ENCODE measurements at regions not wholly inside any gene's neighbourhood (a gene's known extent, or its start where the extent isn't known, plus 50 kb on each side); places are given as distances from the start of the nearest gene placed in this dataset.

DNA sequence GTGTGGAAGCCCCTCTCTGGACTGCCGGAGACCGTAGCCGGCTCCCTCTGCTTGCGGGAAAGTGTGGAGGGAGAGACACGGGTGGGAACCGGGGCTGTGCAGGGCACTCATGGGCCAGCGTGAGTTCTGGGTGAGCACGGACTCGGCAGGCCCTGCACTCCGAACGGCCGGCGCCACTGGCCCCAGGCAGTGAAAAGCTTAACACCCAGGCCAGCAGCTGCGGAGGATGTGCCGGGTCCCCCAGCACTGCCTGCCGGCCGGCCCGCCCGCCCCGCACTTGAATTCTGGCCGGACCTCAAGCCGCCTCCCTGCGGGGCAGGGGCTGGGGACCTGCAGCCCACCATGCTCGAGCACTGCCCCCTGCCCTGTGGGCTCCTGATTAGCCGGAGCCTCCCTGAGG is 147.0 kb downstream of the FGF9 start:
- DNase-seq (ENCODE audit: low spot score): no peak

DNA sequence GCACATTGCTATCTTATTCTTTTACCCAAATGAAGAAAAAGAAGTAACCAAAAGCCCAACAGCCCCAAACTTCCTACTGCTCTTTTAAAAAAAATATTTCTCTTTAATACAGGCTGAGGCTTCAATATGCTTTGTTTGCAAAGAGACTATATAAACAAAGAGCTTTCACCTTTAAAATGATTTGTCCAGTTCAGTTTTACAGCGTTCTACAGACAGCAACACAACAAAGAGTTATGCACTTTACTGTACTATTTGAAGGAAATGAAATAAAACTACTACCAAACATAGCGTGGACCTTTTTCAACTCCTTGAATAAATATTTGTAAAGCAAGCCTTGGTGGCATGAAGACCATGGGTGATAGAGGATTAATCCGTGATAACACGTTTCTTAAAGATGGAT is 151.2 kb downstream of the FGF9 start:
- DNase-seq (ENCODE audit: low spot score): no peak

- no peak for DNase-seq (ENCODE audit: low spot score)
Observed at GRCh38 chr13:21823416-21823815, 152.5 kb downstream of the FGF9 start.

- no peak for DNase-seq (ENCODE audit: low spot score)
Observed at GRCh38 chr13:21823949-21824348, 153.1 kb downstream of the FGF9 start.

DNA sequence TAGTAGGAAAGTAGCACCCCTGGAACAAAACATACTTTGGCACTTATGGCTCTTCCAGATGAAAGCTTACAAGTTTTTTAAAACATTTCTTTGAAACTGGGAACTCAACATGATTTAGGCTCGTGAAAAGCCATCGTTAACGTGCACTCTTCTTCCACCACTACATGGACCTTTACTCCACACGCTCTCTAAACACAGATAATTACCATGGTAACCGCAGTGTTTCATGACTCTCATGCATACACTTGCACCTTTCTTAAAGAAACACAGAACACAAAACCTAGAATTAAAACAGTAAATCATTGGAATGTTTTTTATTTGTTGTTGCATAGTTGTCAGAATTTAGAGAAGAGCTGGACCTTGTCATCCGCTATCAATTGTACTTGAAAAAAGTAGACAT is 154.3 kb downstream of the FGF9 start:
- no peak for DNase-seq (ENCODE audit: low spot score)

DNA sequence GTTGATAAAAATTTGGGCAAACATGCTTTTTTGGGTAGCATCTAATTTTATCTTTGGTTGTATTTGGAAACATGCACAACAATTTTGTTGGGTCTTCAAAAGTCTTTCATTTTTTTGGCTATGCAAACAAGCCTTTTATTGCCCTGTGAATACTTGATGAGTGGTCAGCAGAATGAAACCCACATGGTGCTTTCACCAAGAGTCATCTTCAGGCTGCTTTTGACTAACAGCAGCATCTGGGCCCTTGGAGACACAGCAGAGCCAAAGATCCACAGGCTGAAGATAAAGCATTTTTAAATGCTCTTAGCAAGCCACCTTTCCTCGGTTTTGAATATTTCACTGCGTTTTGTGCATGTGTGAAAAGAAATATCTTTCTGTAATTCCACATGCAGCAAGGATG is 154.9 kb downstream of the FGF9 start:
- no peak for DNase-seq (ENCODE audit: low spot score)

DNA sequence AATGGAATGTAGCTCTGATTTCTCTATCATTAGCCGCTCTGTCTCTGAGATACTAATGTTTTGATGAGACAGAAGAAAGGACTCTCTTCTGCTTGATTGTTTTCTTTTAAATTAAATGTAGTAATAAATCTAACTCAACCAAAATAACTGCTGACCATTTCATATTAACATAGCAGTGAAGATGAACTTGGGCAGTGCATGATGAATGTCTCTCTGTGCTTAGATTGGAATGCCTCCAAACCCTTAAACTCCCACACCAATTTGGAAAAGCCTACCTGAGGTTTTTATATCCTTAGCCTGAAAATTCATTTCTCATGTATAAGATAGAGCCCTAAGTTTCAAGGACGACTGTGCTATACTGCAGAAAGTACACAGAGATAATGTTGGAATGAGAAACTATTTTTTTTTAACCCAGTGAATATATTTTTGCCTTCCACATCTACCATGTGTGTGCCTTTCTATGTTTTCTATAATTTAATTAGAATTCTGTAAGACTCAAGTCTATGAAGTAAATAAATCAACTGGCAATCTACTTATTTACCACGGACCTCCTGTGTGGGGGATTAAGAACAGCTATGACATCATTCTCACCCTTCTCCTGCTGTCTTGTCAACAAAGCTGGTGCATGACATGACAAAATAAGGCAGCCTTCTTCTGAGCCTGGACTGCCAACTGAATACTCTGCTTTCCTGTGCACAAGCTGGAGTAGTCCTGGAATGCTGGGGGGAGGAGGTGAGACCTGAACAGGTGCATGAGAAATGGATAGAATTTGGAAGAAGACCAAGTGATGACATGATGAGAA is 155.5 kb downstream of the FGF9 start:
- DNase-seq (ENCODE audit: low spot score): no peak

GRCh38 chr13:21831654-21832324 is 160.9 kb downstream of the FGF9 start:
- DNase-seq (ENCODE audit: low spot score): no peak

DNA sequence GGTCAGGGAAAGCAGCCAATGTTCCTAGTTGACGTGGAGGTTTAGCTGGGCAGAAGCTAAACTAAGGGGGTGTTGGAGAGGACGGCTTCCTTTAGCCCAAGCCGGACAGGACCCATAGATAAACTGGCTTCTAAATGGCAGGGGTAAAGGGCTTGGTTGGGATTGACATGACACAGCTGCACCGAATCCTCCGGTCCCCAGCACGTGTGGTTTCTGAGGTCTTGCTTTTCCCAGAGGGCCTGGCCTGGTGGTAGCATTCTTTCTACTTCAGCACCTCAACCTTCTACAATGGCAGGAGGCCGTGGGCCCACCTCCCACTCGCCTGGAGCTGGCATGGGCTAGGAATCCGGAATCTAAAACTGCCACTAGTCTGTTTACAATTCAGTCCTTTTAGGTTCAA is 163.0 kb downstream of the FGF9 start:
- DNase-seq (ENCODE audit: low spot score): no peak

- DNase-seq (ENCODE audit: low spot score): no peak
Observed at GRCh38 chr13:21834521-21834920, 163.6 kb downstream of the FGF9 start.

DNA sequence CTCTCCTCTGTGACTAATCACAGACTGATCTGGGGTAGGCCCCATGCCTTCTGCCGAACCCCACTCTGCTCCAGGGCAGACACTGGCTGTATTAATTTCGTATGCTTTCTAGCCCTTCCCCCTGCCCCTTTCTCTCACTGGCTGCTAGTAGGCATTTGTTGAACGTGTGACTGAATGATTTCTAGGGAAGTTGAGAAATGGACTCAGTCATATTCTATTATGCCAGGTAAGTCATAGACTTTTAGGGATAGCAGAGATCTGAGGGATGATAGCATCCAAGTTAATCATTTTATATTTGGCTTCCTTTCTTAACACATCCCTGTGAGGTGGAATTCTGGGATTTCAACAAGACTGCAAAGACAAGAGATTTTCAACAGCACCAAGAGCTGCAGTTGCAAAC is 166.4 kb downstream of the FGF9 start:
- DNase-seq (ENCODE audit: low spot score): no peak

DNA sequence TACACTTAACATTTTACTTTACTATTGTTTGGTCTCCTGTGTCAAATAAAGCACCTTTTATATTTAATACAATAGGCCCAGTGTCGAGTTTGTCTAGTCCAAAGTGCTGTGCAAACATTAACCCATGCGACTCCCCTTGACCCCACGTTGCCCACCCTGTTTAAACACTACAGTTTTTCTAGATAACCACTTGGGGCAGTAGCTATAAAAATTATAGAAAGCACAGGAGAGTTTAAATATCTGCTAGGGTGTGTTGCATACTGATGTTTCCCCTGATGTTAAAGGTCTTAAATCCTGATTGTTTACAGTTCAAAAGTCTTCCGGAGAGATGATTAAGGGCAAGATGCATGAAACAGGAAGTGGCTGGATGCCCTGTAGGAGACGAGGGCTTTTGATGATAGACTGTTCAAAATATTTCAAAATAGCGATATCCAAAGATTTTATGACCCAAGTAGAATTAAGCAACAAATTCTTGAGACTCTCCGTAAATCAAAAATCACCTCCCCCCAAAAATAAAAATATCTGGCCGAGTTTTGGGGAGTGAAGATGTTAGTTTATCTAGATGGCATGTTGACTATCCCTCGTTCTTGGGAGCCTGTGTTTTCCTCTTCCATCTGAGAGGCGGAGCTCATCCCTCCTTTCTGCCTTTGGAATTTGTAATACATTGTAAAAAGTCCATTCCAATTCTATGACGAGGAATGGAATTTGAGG is 167.1 kb downstream of the FGF9 start:
- no peak for DNase-seq (ENCODE audit: low spot score)

- DNase-seq (ENCODE audit: low spot score): no peak
Observed at GRCh38 chr13:21846605-21847004, 175.7 kb downstream of the FGF9 start.

- DNase-seq (ENCODE audit: low spot score): no peak
Observed at GRCh38 chr13:21849323-21849722, 178.4 kb downstream of the FGF9 start.

GRCh38 chr13:21850013-21851006 is 179.4 kb downstream of the FGF9 start:
- no peak for DNase-seq (ENCODE audit: low spot score)

DNA sequence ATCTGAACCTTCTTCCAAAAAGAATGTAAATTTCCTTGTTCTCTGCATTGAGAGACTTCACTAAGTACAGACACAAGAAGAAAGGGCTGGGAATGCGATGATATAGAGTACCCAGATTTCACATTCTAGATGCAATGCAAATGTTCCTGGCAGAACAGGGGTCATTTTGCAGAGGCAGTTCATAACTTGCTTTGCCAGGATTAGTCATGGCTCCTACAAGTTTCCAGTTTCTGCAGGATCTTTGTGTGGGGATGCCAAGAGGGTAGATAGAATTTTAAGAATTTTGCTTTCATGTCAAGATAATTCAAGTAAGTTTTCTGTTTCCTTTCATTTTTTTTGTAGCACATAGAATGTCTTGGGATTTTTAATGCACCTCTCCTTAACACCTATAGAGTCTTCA is 181.2 kb downstream of the FGF9 start:
- no peak for DNase-seq (ENCODE audit: low spot score)

GRCh38 chr13:21853779-21854178 is 182.9 kb downstream of the FGF9 start:
- DNase-seq (ENCODE audit: low spot score): no peak

- DNase-seq (ENCODE audit: low spot score): no peak
Observed at GRCh38 chr13:21868823-21869222, 197.9 kb downstream of the FGF9 start.

DNA sequence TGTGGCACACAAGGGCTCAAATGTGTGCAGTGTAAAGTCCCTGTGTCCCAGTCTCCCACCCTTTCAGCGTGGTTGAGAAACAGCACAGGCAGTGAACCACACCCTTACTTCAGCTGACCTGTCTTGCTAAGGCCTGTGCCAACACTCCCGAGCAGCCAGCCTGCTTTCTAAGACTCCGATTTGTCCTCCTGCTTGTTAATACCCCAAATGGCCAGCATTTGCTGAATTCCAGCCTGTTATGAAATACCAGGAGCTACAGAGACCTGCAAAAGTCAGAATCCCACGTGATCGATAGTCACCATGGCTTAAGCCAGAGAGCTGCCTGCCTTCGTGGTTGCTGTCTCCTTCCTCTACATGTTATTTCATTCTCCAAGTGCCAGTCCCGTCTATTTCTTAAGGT is 200.5 kb downstream of the FGF9 start:
- no peak for DNase-seq (ENCODE audit: low spot score)

GRCh38 chr13:21871919-21872318 is 201.0 kb downstream of the FGF9 start:
- DNase-seq (ENCODE audit: low spot score): no peak

GRCh38 chr13:21872795-21873194 is 201.9 kb downstream of the FGF9 start:
- no peak for DNase-seq (ENCODE audit: low spot score)

DNA sequence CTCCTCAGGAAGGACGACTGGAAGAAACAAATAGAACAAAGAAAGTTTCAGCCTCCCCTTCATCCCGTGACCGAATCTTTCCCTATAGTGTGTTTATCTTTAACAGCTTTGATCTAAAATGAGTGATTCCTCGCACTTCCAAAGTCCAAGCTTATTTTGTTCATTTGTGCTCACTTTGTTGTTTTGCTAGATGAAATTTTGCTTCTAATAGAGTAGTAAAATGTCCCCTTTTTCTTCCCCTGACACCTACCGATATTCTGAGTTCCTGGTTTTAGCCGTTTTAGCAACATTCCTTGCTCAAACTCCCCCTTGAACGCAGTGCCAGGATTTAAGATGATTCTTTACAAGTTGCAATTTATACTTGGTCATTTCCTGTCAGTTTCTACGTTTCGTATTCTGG is 204.2 kb downstream of the FGF9 start:
- DNase-seq (ENCODE audit: low spot score): no peak

All from cerebellar cortex (tissue), 1 donor.